ENCODE measurements at regions not wholly inside any gene's neighbourhood (a gene's known extent, or its start where the extent isn't known, plus 50 kb on each side); places are given as distances from the start of the nearest gene placed in this dataset.

- intact Hi-C loops (cut with micrococcal nuclease) (no loop called here), in situ Hi-C loops (cut with MboI) (no loop called here)
- Histone ChIP-seq H3K79me2 (ENCODE audit: control insufficient read depth, insufficient read depth, low read length) (no peaks in the 10 kb centered on the region), H2AFZ (ENCODE audit: low read depth, low read length) (no peak overlapping the region), H3K9me3 (replicated peaks; ENCODE audit: control insufficient read depth, insufficient read depth, low read depth, low read length) (peaks cover 2% of the 10 kb centered on the region; the same call in 1 of the 2 replicates), H3K27ac (ENCODE audit: extremely low read depth, low read depth, low read length) (no peak overlapping the region), H3K4me3 (no peak overlapping the region), H4K20me1 (replicated peaks; ENCODE audit: control insufficient read depth, insufficient read depth, low read length) (no peaks in the 10 kb centered on the region), H3K4me1 (replicated peaks in 1 of 2; ENCODE audit: control insufficient read depth in 2 of 2, insufficient read depth in 2 of 2, low read length in 2 of 2) (no peaks in the 10 kb centered on the region), H3K9ac (ENCODE audit: insufficient read depth in 1 of 2, low read depth in 2 of 2, low read length in 2 of 2) (no peak overlapping the region), H3K36me3 (ENCODE audit: control insufficient read depth, insufficient read depth, low read length) (no peaks in the 10 kb centered on the region), H3K4me2 (ENCODE audit: insufficient read depth, low read length) (no peak overlapping the region), H3K27me3 (ENCODE audit: control insufficient read depth in 2 of 2, insufficient read depth in 2 of 2, low read length in 2 of 2) (no peaks in the 10 kb centered on the region), H3K9me1 (ENCODE audit: control insufficient read depth, insufficient read depth, low read length) (no peaks in the 10 kb centered on the region)
- no TSS peak for BruUV-seq (replicated peaks)
- FAIRE-seq: no peak
- no peak for ATAC-seq
- POLR2A ChIA-PET: no interaction called here
- 37% methylated on average over 4 of the region's 4 CpGs for WGBS (ENCODE audit: insufficient coverage, low coverage, missing lambda C conversion rate)
- CTCF ChIA-PET (ENCODE audit: low intra/inter-chr PET ratio): no interaction called here
- TF ChIP-seq ETV5 (CRISPR knock-in tag; IDR thresholded peaks at IDR 0.05; ENCODE audit: low read depth) (no peak), SP1 (CRISPR knock-in tag; IDR thresholded peaks at IDR 0.05) (no peak), MBD2 (IDR thresholded peaks at IDR 0.05; ENCODE audit: borderline replicate concordance, low read depth) (no peak), UBTF (IDR thresholded peaks at IDR 0.05; ENCODE audit: borderline replicate concordance in 1 of 2, low read depth in 2 of 2, low read length in 2 of 2) (no peak), ZNF79 (CRISPR knock-in tag; IDR thresholded peaks at IDR 0.05; ENCODE audit: low read depth) (no peak), U2AF1 (optimal IDR thresholded peaks at IDR 0.05; ENCODE audit: low read depth, low read length) (no peak), ZNF717 (CRISPR knock-in tag; IDR thresholded peaks at IDR 0.05) (no peak), TCF7L2 (IDR thresholded peaks at IDR 0.05; ENCODE audit: low read depth, low read length) (no peak)
- DNase-seq (ENCODE audit: extremely low read depth in 1 of 4, low spot score in 3 of 4): no peak
Measured at GRCh38 chr2:215670396-215670795, 234.5 kb upstream of the FN1 start.
